PC-3 (cell line): ENCODE measurements at regions not wholly inside any gene's neighbourhood (a gene's known extent, or its start where the extent isn't known, plus 50 kb on each side); places are given as distances from the start of the nearest gene placed in this dataset.

Experiments
- CTCF ChIP-seq: fragments of 300-600 bp; sonication (generic); conservative IDR thresholded peaks from 2 replicates; pipeline ENCODE4 v1.5.1; 2017; ENCODE audit warnings: antibody characterized with exemption, low read depth, mild to moderate bottlenecking, low read length
- EZH2 ChIP-seq: fragments of 300-600 bp; sonication (generic); IDR thresholded peaks from one replicate; pipeline ENCODE4 v1.6.1; 2017; ENCODE audit warnings: antibody characterized with exemption, mild to moderate bottlenecking, low read length; ENCODE audit not compliant: unreplicated experiment
- EZH2phosphoT487 ChIP-seq: fragments of 300-600 bp; sonication (generic); IDR thresholded peaks from 2 replicates; pipeline ENCODE4 v1.6.1; 2018; ENCODE audit warnings: mild to moderate bottlenecking, antibody characterized with exemption, low read length, borderline replicate concordance

- TF ChIP-seq CTCF (no peak), EZH2 (no peak), EZH2phosphoT487 (no peak)
Observed at GRCh38 chr2:238638100-238638981, 209.5 kb upstream of the TWIST2 start.
